DMS153 treated with DMSO at 0.1 percent for 48 hours (cell line): ENCODE measurements at regions not wholly inside any gene's neighbourhood (a gene's known extent, or its start where the extent isn't known, plus 50 kb on each side); places are given as distances from the start of the nearest gene placed in this dataset.

Source experiments
- DNase-seq: peaks from one replicate; lab custom pipeline; 2025; ENCODE audit not compliant: unreplicated experiment; lab: John Stamatoyannopoulos, UW

- DNase-seq, result no peak
These were observed 287.7 kb upstream of the ID2 start for GRCh38 chr2:8394131-8394530.

GRCh38 chr2:8394569-8395359 lies 287.1 kb upstream of the ID2 start:
- no peak for DNase-seq

GRCh38 chr2:8395718-8396117 lies 286.1 kb upstream of the ID2 start:
- DNase-seq, result no peak

GRCh38 chr2:8398040-8398668 lies 283.7 kb upstream of the ID2 start:
- DNase-seq, result no peak

GRCh38 chr2:8399731-8400130 lies 282.1 kb upstream of the ID2 start:
- no peak for DNase-seq

- DNase-seq, result no peak
These were observed 281.7 kb upstream of the ID2 start for GRCh38 chr2:8400196-8400595.

GRCh38 chr2:8402222-8402621 lies 279.6 kb upstream of the ID2 start:
- no peak for DNase-seq

- DNase-seq, result no peak
These were observed 278.0 kb upstream of the ID2 start for GRCh38 chr2:8403876-8404275.

- DNase-seq, result no peak
These were observed 276.5 kb upstream of the ID2 start for GRCh38 chr2:8405334-8405733.

- DNase-seq, result no peak
These were observed 275.6 kb upstream of the ID2 start for GRCh38 chr2:8406271-8406670.

- DNase-seq, result no peak
These were observed 274.5 kb upstream of the ID2 start for GRCh38 chr2:8407332-8407731.

- no peak for DNase-seq
These were observed 273.0 kb upstream of the ID2 start for GRCh38 chr2:8408560-8409460.

GRCh38 chr2:8409461-8410260 lies 272.2 kb upstream of the ID2 start:
- no peak for DNase-seq

- no peak for DNase-seq
These were observed 269.8 kb upstream of the ID2 start for GRCh38 chr2:8412082-8412481.

- no peak for DNase-seq
These were observed 269.3 kb upstream of the ID2 start for GRCh38 chr2:8412586-8412985.

GRCh38 chr2:8413589-8414135 lies 268.2 kb upstream of the ID2 start:
- no peak for DNase-seq

GRCh38 chr2:8414946-8415879 lies 266.6 kb upstream of the ID2 start:
- no peak for DNase-seq

- DNase-seq, result no peak
These were observed 265.8 kb upstream of the ID2 start for GRCh38 chr2:8416001-8416571.
